ENCODE measurements at regions not wholly inside any gene's neighbourhood (a gene's known extent, or its start where the extent isn't known, plus 50 kb on each side); places are given as distances from the start of the nearest gene placed in this dataset.
"Not testable (repeated sequence)": the region's sequence is repeated elsewhere in the genome, so short reads cannot be mapped to it uniquely, and the experiment has no call there.

GRCh38 chr6:122248001-122248669, 151.3 kb upstream of the HSF2 start:
- intact Hi-C loops (cut with micrococcal nuclease) = no loop called here

GRCh38 chr6:122248844-122249243, 150.6 kb upstream of the HSF2 start:
- intact Hi-C loops (cut with micrococcal nuclease) = no loop called here

DNA sequence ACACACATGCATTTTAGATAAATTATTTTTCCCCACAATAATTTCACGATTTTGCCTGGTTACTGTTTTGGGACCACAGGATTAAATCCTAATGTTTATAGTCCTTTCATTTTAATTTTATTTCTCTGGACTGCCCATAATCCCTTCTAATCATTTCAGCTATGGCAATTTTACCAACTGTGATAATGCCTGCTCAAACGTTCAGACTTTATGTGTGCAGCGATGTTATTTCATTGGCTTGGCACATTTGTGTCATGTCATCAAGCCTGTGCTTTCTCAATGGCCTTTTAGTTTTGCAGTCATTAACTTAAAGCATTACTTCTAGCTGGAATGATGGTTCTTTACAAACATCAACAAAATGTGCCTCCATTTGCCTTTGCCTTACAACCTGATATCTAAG, 140.6 kb upstream of the HSF2 start:
- intact Hi-C loops (cut with micrococcal nuclease) = no loop called here

- intact Hi-C loops (cut with micrococcal nuclease) = no loop called here
Observed at GRCh38 chr6:122264557-122264956, 134.9 kb upstream of the HSF2 start.

GRCh38 chr6:122265755-122266154, 133.7 kb upstream of the HSF2 start:
- intact Hi-C loops (cut with micrococcal nuclease) = no loop called here

DNA sequence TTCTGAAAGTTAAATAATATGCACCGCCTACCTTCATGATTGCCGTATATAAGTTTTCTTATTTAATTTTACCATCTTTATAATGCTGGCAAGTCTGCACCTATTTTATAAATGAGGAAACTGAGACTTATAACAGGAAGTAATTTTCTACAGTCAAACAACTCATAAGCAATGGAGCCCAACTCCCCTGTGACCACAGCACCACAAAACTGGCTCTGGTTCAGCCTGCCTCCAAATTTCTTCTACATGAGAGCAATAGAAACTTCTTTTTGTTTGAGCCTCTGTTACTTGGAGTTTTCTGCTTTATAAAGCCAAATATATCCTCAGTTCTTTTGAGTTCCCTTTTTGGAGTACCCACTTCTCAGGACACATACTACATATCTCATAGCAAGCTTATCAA, 131.1 kb upstream of the HSF2 start:
- intact Hi-C loops (cut with micrococcal nuclease) = no loop called here

DNA sequence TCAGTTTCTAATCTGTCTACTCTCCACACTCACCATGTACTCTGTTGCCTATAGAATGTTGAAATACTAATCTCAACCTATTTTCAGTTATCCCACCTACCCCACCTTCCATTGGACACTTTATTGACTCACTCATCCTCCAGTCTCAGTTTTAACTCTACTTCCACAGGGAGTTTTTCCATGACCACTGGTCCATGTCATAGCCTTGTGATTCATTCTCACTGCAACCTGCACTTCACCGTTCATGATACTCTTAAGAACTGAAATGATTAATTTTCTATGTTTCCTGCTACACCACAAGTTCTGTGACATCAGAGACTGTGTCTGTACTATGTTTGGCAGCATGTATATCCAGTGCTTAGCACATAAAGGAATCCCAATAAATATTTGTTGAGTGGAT, 122.8 kb upstream of the HSF2 start:
- intact Hi-C loops (cut with micrococcal nuclease) = no loop called here

GRCh38 chr6:122280105-122281021, 119.1 kb upstream of the HSF2 start:
- intact Hi-C loops (cut with micrococcal nuclease) = not testable (repeated sequence)

GRCh38 chr6:122283884-122284283, 115.6 kb upstream of the HSF2 start:
- intact Hi-C loops (cut with micrococcal nuclease) = no loop called here

DNA sequence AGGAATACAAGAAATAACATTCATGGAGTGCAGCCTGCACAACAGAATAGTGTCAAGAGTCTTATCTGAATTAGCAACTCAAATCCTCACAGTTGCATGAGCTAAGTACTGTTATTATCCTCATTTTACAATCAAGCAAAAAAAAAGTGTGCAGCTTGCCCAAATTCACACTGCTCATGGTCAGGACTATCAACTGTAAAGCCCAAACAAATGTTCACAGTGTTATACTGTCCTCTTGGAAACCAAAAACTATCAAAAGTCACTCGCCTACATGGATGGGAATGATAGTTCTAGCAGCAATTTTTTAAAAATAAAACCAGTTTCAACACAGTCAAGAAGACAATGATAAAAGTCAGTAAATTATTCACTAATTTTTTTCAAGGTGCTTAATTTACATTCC, 114.6 kb upstream of the HSF2 start:
- intact Hi-C loops (cut with micrococcal nuclease) = no loop called here

DNA sequence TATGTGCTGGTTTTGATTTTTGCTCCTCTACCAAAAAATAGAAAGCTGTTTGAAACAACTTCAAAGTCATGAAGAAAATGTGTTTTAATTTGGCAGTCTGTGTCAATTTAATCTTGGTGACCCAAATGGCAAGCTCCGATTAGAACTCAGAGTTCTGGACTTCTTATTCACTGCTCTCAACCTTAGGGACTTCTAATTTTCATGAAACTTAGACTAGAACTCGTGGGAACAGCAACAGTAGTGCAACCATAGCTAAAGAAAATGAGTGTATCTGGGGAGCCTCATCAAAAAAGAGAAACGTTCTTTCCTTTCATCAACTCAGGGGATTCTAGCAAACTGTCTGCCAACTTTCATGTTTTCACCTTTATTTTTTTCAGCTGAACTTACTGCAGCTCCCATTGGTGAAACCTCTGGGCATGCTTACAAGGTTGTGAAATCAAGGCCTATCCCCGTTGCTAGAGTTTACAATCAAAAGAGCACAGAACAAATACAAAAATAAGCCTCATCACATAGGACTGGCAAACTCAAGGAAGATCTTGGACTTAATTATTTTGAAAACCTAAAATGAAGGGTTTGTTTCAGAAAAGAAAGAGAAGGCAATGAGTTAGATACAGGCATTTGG, 114.0 kb upstream of the HSF2 start:
- intact Hi-C loops (cut with micrococcal nuclease) = no loop called here

GRCh38 chr6:122286512-122286911, 112.9 kb upstream of the HSF2 start:
- intact Hi-C loops (cut with micrococcal nuclease) = no loop called here

DNA sequence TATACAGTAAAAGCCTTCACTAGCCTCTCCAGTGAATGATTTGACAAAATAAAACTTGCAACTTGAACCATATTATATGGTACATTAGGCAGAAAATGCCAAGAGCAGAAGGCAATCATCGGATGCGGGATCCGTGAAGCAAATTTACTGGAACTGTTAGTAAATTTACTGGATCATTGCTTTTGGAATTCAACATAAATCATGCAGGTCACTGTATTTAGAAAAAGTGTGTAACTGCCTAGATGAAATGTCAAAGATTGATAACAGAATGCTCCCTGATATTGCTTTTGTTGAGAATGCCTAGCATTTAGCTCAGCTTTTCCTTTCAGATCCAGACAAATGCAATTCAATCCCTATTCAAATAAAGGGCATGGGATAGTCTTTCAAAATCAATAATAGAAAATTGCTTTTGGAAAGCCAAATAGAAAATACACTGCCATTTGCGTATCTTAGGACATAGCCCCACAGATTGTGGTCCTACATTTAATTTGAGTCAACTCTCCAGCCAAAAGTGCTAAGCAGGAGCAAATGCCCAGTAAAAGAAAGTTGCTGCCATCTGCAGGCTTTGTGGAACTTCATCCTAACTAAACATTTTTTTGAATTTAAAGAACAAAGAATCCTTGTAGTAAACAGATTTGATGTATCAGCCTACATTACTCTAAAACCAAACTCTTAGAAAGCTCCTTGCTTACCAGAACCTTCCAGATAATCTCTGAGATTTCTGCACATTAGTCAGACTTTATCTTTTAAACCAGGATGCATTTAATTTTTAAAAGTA, 109.5 kb upstream of the HSF2 start:
- intact Hi-C loops (cut with micrococcal nuclease) = no loop called here

- intact Hi-C loops (cut with micrococcal nuclease) = no loop called here
Observed at GRCh38 chr6:122297010-122297409, 102.4 kb upstream of the HSF2 start.

DNA sequence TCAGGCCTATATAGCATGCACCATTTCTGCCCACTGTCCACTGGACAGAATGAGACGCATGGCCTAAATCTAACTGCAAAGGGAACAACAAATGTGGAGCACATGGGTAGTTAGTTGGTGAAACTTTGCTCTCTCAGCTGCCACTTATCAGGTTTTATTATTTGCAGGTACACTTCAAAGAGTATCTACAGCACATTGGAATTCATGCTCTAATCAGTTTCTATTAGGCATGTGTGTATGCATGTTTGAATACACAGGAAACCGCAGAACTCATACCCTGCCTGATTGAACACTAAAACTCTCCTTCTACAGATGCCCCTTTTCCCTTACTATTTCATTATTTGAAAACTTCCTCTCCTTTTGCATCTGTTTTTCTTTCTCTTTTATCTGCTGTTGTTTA, 97.4 kb upstream of the HSF2 start:
- intact Hi-C loops (cut with micrococcal nuclease) = no loop called here

DNA sequence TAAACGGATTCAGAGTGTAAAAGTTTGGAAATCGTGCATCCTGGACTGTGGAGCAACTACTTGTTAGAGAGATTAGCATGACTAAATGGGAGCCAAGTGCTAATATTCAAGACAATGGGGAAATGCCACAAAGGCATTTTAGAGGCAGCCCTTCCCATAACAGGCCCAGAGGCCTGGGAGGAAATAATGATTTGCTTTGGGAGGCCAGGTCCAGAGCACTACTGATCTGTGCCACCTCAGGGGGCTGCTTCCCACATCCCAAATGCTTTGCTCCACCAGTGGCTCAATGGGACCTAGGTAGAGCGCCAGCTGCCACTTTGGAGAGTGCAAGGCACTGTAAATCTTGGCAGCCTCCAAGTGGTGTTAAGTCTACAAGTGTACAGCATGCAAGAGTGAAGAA, 91.9 kb upstream of the HSF2 start:
- intact Hi-C loops (cut with micrococcal nuclease) = no loop called here

GRCh38 chr6:122308074-122308473, 91.4 kb upstream of the HSF2 start:
- intact Hi-C loops (cut with micrococcal nuclease) = no loop called here

DNA sequence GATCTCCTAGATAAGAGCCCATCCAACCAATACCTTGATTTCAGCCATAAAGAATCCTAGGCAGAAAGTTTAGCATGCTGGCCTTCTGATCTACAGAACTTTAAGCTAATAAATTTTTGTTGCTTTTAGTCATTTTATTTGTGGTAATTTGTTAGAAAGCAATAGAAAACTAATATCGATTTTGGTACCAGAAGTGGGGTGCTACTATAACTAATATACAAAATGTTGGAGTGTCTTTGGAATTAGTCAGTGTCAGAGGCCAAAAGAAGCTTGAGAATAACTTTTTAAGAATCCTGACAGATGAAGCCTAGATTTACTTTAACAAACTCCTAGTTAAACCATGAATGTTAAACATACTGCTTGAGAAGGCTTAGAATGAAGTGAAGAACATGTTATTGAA, 83.6 kb upstream of the HSF2 start:
- intact Hi-C loops (cut with micrococcal nuclease) = no loop called here

GRCh38 chr6:122322824-122323223, 76.6 kb upstream of the HSF2 start:
- intact Hi-C loops (cut with micrococcal nuclease) = no loop called here

GRCh38 chr6:122323361-122323760, 76.1 kb upstream of the HSF2 start:
- intact Hi-C loops (cut with micrococcal nuclease) = no loop called here

- intact Hi-C loops (cut with micrococcal nuclease) = no loop called here
Observed at GRCh38 chr6:122330315-122330714, 69.1 kb upstream of the HSF2 start.

- intact Hi-C loops (cut with micrococcal nuclease) = no loop called here
Observed at GRCh38 chr6:122337645-122338044, 61.8 kb upstream of the HSF2 start.
